OCI-LY1 (cell line): ENCODE measurements at regions not wholly inside any gene's neighbourhood (a gene's known extent, or its start where the extent isn't known, plus 50 kb on each side); places are given as distances from the start of the nearest gene placed in this dataset.

Experiments
- CTCF ChIP-seq: fragments of 200-600 bp; sonication (generic), shearing (Covaris generic); IDR thresholded peaks from 2 replicates; pipeline ENCODE4 v1.5.1; 2017; ENCODE audit warnings: mild to moderate bottlenecking, antibody characterized with exemption, low read length, moderate library complexity, mixed read lengths
- EZH2 ChIP-seq: fragments of 200-600 bp; sonication (generic), shearing (Covaris generic); IDR thresholded peaks from 2 replicates; pipeline ENCODE4 v1.8.0; 2017; ENCODE audit warnings: borderline replicate concordance, mixed run types, mild to moderate bottlenecking, antibody characterized with exemption, low read length, moderate library complexity, mixed read lengths

- TF ChIP-seq CTCF = no peak
- no peak for TF ChIP-seq EZH2
These were observed 112.1 kb upstream of the AGBL1 start for GRCh38 chr15:85967553-85967952.
